PFSK-1 (cell line): ENCODE measurements at regions not wholly inside any gene's neighbourhood (a gene's known extent, or its start where the extent isn't known, plus 50 kb on each side); places are given as distances from the start of the nearest gene placed in this dataset.

Experiments used
- FOXP2 ChIP-seq: optimal IDR thresholded peaks from 2 replicates; pipeline ENCODE3; 2011; ENCODE audit warnings: borderline replicate concordance, control low read depth, inconsistent platforms; ENCODE audit not compliant: insufficient read depth; ENCODE audit errors: extremely low read length, extremely low read depth
- POLR2AphosphoS5 ChIP-seq: IDR thresholded peaks from 2 replicates; pipeline ENCODE4 v1.6.1; 2012; ENCODE audit warnings: low read depth, mild to moderate bottlenecking, control low read depth, low read length, moderate library complexity
- REST ChIP-seq, 2 experiments: IDR thresholded peaks; 2 replicates each; pipeline versions ENCODE4 v1.6.1 to v1.8.0; 2011 to 2012; ENCODE audit warnings: low read depth in 2 of 2, low read length in 2 of 2, control low read depth in 1 of 2, inconsistent platforms in 1 of 2, mild to moderate bottlenecking in 1 of 2, moderate library complexity in 1 of 2; ENCODE audit not compliant: insufficient read depth in 1 of 2
- SIN3A ChIP-seq: IDR thresholded peaks from 2 replicates; pipeline ENCODE4 v1.6.1; 2012; ENCODE audit warnings: mild to moderate bottlenecking, low read length, moderate library complexity, borderline replicate concordance; ENCODE audit not compliant: insufficient read depth
- TAF1 ChIP-seq: IDR thresholded peaks from 2 replicates; pipeline ENCODE4 v1.6.1; 2012; ENCODE audit warnings: low read length, control low read depth, borderline replicate concordance; ENCODE audit not compliant: insufficient read depth

- no peak for TF ChIP-seq REST (IDR thresholded peaks at IDR 0.05; ENCODE audit: insufficient read depth in 1 of 2, low read depth in 2 of 2, low read length in 2 of 2)
- TF ChIP-seq TAF1: no peak
- no peak for TF ChIP-seq SIN3A
- TF ChIP-seq FOXP2: no peak
- TF ChIP-seq POLR2AphosphoS5: no peak
Measured at GRCh38 chr13:80881942-80882445, 541.1 kb upstream of the SPRY2 start.

GRCh38 chr13:80881495-80881894 is 540.6 kb upstream of the SPRY2 start:
- no peak for TF ChIP-seq REST (IDR thresholded peaks at IDR 0.05; ENCODE audit: insufficient read depth in 1 of 2, low read depth in 2 of 2, low read length in 2 of 2)
- no peak for TF ChIP-seq TAF1
- TF ChIP-seq SIN3A: no peak
- TF ChIP-seq FOXP2: no peak
- no peak for TF ChIP-seq POLR2AphosphoS5

- TF ChIP-seq REST (IDR thresholded peaks at IDR 0.05; ENCODE audit: insufficient read depth in 1 of 2, low read depth in 2 of 2, low read length in 2 of 2) (no peak), POLR2AphosphoS5 (no peak), TAF1 (no peak), SIN3A (no peak), FOXP2 (no peak)
Measured at GRCh38 chr13:80881034-80881433, 540.1 kb upstream of the SPRY2 start.

- TF ChIP-seq TAF1 (no peak), SIN3A (no peak), REST (IDR thresholded peaks at IDR 0.05; ENCODE audit: insufficient read depth in 1 of 2, low read depth in 2 of 2, low read length in 2 of 2) (no peak), POLR2AphosphoS5 (no peak), FOXP2 (no peak)
Measured at GRCh38 chr13:80877944-80878241, 537.0 kb upstream of the SPRY2 start.

- TF ChIP-seq POLR2AphosphoS5 (no peak), TAF1 (no peak), REST (IDR thresholded peaks at IDR 0.05; ENCODE audit: insufficient read depth in 1 of 2, low read depth in 2 of 2, low read length in 2 of 2) (no peak), FOXP2 (no peak), SIN3A (no peak)
Measured at GRCh38 chr13:80877209-80877943, 536.5 kb upstream of the SPRY2 start.
